Peyer's patch (tissue), 4 donors: ENCODE measurements at regions not wholly inside any gene's neighbourhood (a gene's known extent, or its start where the extent isn't known, plus 50 kb on each side); places are given as distances from the start of the nearest gene placed in this dataset.

ENCODE experiments used
- CTCF ChIP-seq, 6 experiments: fragments of 450-650 bp in 4 of 6; fragments of 200-600 bp in 2 of 6; sonication (generic) in 1 of 6; IDR thresholded peaks; one replicate each; pipeline ENCODE4 v1.5.1; 2017 to 2019; ENCODE audit warnings: antibody characterized with exemption in 6 of 6, mild to moderate bottlenecking in 3 of 6, moderate library complexity in 1 of 6
- POLR2A ChIP-seq, 2 donors: fragments of 450-650 bp; IDR thresholded peaks; one replicate each; pipeline ENCODE4 v1.5.1; 2017; ENCODE audit warnings: antibody characterized with exemption in 2 of 2, mild to moderate bottlenecking in 2 of 2, moderate library complexity in 2 of 2

GRCh38 chr2:2586068-2586776 lies 255.1 kb upstream of the MYT1L start:
- TF ChIP-seq POLR2A (IDR thresholded peaks at IDR 0.05), result no peak
- TF ChIP-seq CTCF (IDR thresholded peaks at IDR 0.05), result no peak
